ENCODE measurements at regions not wholly inside any gene's neighbourhood (a gene's known extent, or its start where the extent isn't known, plus 50 kb on each side); places are given as distances from the start of the nearest gene placed in this dataset.

GRCh38 chr13:29908416-29909080 is 58.1 kb upstream of the UBL3 start:
- no peak for TF ChIP-seq RAD21 (IDR thresholded peaks at IDR 0.05)
- TF ChIP-seq CTCF (IDR thresholded peaks at IDR 0.05; ENCODE audit: low read depth, low read length, missing input control), result no peak
- no peak for TF ChIP-seq REST (IDR thresholded peaks at IDR 0.05)
- no peak for TF ChIP-seq SP1 (IDR thresholded peaks at IDR 0.05)
- no peak for TF ChIP-seq GABPA (IDR thresholded peaks at IDR 0.05 in 1 of 2, conservative IDR thresholded peaks at IDR 0.05 in 1 of 2)
- TF ChIP-seq MAX (IDR thresholded peaks at IDR 0.05), result no peak
- no peak for TF ChIP-seq TAF1 (conservative IDR thresholded peaks at IDR 0.05)
- no peak for TF ChIP-seq JUND (IDR thresholded peaks at IDR 0.05)
- no peak for TF ChIP-seq RXRA (IDR thresholded peaks at IDR 0.05)
- no peak for TF ChIP-seq FOXA1 (IDR thresholded peaks at IDR 0.05)
- TF ChIP-seq EGR1 (IDR thresholded peaks at IDR 0.05; ENCODE audit: low read depth in 2 of 2), result no peak

Data from liver (tissue), 3 donors.